GM12878 (cell line): ENCODE measurements at regions not wholly inside any gene's neighbourhood (a gene's known extent, or its start where the extent isn't known, plus 50 kb on each side); places are given as distances from the start of the nearest gene placed in this dataset.

Experiments used
- ATAC-seq: fragments of 200-7000 bp; cut with Tn5 transposase; 3 replicates; pipeline ENCODE4 v1.9.1; 2020; ENCODE audit warnings: mild to moderate bottlenecking, moderate library complexity
- BruUV-seq: library from RNA; stranded (reverse); fragments of 400-500 nt; replicated peaks from 2 replicates; lab custom pipeline; 2021; lab: Mats Ljungman, UMichigan
- CTCF ChIA-PET: fragments of 300-600 bp; sonication (Branson Sonifier 250); formaldehyde crosslinking; extraction: SDS; loops from one replicate; lab custom pipeline; 2021; ENCODE audit warnings: inconsistent platforms; lab: Yijun Ruan, JAX
- POLR2A ChIA-PET: fragments of 350-600 bp; formaldehyde crosslinking; extraction: SDS; loops from one replicate; lab custom pipeline; 2021; ENCODE audit warnings: inconsistent platforms; lab: Charles Lee
- RAD21 ChIA-PET: fragments of 300-600 bp; sonication (Branson Sonifier 250); formaldehyde crosslinking; loops from one replicate; lab custom pipeline; 2023; ENCODE audit warnings: antibody characterized with exemption; ENCODE audit not compliant: unreplicated experiment; lab: Charles Lee
- SMC1A ChIA-PET: fragments of 300-600 bp; sonication (Branson Sonifier 250); formaldehyde crosslinking; loops from one replicate; lab custom pipeline; 2023; ENCODE audit not compliant: unreplicated experiment, uncharacterized antibody; lab: Charles Lee
- DNase-seq: peaks from one replicate; pipeline ENCODE4 v3.0.0-alpha.2; 2011; ENCODE audit warnings: low read depth, low spot score
- FAIRE-seq: peaks from 3 replicates; lab custom pipeline; 2011; peaks lifted over from hg19 to GRCh38; lab: Jason Lieb, UNC
- H2AFZ ChIP-seq: 2 replicates; pipeline ENCODE4 v1.6.0; 2011; ENCODE audit warnings: low read depth, low read length, control low read depth; ENCODE audit not compliant: control insufficient read depth
- H3K27ac ChIP-seq: 2 replicates; pipeline ENCODE4 v1.5.1; 2011; ENCODE audit warnings: control low read depth; ENCODE audit not compliant: control insufficient read depth, insufficient read depth
- H3K27me3 ChIP-seq, 2 experiments: replicated peaks in 1 of 2; 2 replicates each; pipeline versions ENCODE4 v1.6.0 to v1.6.1; 2011; ENCODE audit warnings: low read length in 1 of 2; ENCODE audit not compliant: control insufficient read depth in 2 of 2, insufficient read depth in 2 of 2
- H3K36me3 ChIP-seq, 2 experiments: 2 replicates each; pipeline ENCODE4 v1.5.1; 2011; ENCODE audit warnings: low read length in 1 of 2; ENCODE audit not compliant: control insufficient read depth in 2 of 2, insufficient read depth in 2 of 2
- H3K4me1 ChIP-seq: 2 replicates; pipeline ENCODE4 v1.6.1; 2011; ENCODE audit warnings: mild to moderate bottlenecking, low read length, moderate library complexity, mixed read lengths; ENCODE audit not compliant: control insufficient read depth, insufficient read depth
- H3K4me2 ChIP-seq: 2 replicates; pipeline ENCODE4 v1.6.0; 2011; ENCODE audit warnings: control low read depth; ENCODE audit not compliant: control insufficient read depth, insufficient read depth
- H3K4me3 ChIP-seq: fragments of 200-600 bp; sonication (generic); 2 replicates; pipeline ENCODE4 v1.5.1; 2016
- H3K79me2 ChIP-seq: 2 replicates; pipeline ENCODE4 v1.6.0; 2011; ENCODE audit warnings: low read length; ENCODE audit not compliant: control insufficient read depth, insufficient read depth
- H3K9ac ChIP-seq: 2 replicates; pipeline ENCODE4 v1.8.0; 2011; ENCODE audit warnings: low read length, control low read depth, mixed read lengths; ENCODE audit not compliant: control insufficient read depth, insufficient read depth
- H3K9me3 ChIP-seq: replicated peaks from 3 replicates; pipeline ENCODE4 v1.5.1; 2011; ENCODE audit warnings: mild to moderate bottlenecking, low read length; ENCODE audit not compliant: control insufficient read depth, insufficient read depth
- H4K20me1 ChIP-seq: 2 replicates; pipeline ENCODE4 v1.6.0; 2011; ENCODE audit not compliant: control insufficient read depth, insufficient read depth
- BCL11A ChIP-seq: IDR thresholded peaks from 2 replicates; pipeline ENCODE4 v1.6.1; 2011; ENCODE audit warnings: low read depth, low read length
- NBN ChIP-seq: fragments of 450-650 bp; IDR thresholded peaks from 2 replicates; pipeline ENCODE4 v1.6.1; 2016
- WGBS: methylation state at CpG from one replicate; pipeline ENCODE4 v1.1.6; 2016; ENCODE audit warnings: low lambda C conversion rate; ENCODE audit not compliant: insufficient replicate concordance, insufficient coverage; ENCODE audit errors: missing lambda C conversion rate; 5-methylcytosine and 5-hydroxymethylcytosine counted together
- in situ Hi-C: fragments of 300-500 bp; cut with MboI; formaldehyde crosslinking; loops from 9 replicates; pipeline ENCODE4 v1.14.3; 2018; ENCODE audit warnings: mixed read lengths
- intact Hi-C: fragments of 100-400 bp; cut with micrococcal nuclease; formaldehyde crosslinking; loops from one replicate; pipeline ENCODE4 v1.14.2; 2022; ENCODE audit not compliant: unreplicated experiment
- TF ChIP-seq, protein P1 (sequence below): IDR thresholded peaks from 2 replicates; pipeline ENCODE4 v1.6.1; 2012; ENCODE audit warnings: improper control_type of control experiment, low read depth, low read length; ENCODE audit not compliant: insufficient replicate concordance
- TF ChIP-seq, protein P2 (sequence below): fragments of 450-650 bp; IDR thresholded peaks from 2 replicates; pipeline ENCODE4 v1.6.1; 2017; ENCODE audit warnings: low read depth, mild to moderate bottlenecking, moderate library complexity

DNA sequence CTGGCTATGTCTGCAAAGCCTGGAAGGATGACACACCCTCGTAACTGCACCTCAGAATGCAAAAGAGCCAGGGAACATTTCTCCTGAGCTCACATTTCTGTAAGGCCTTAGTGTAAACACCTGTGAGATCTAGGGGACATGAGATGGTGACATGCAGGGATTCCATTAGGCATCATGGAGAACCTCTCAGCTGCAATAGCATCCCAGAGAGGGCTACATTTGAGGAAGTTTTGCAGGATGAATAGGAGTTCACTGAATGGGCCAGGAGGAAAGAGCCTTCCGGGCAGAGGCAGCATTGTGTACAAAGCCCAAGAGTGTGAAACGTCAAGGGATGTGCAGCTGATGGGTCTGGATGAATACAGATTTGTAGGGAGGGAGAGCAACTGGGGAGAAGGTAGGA is 223.0 kb upstream of the RPL38 start:
- ChIA-PET CTCF (no interaction called here), SMC1A (no interaction called here), POLR2A (no interaction called here)
- FAIRE-seq, result no peak
- DNase-seq, result no peak
- ATAC-seq, result no peak
- Histone ChIP-seq H3K4me2 (no peak overlapping the region), H3K4me1 (peaks cover 18% of the 10 kb centered on the region), H3K9me3 (no peaks in the 10 kb centered on the region), H3K36me3 (no peaks in the 10 kb centered on the region), H2AFZ (no peak overlapping the region), H3K27ac (no peak overlapping the region), H3K9ac (no peak overlapping the region), H3K27me3 (peaks cover 2% of the 10 kb centered on the region in 2 experiments; a peak in 1 of 4 replicates), H3K4me3 (no peak overlapping the region), H4K20me1 (no peaks in the 10 kb centered on the region)
- 4% methylated on average over 3 of the region's 3 CpGs for WGBS
- no TSS peak for BruUV-seq
- intact Hi-C loops (no loop called here), in situ Hi-C loops (no loop called here)
- TF ChIP-seq, protein P1, sequence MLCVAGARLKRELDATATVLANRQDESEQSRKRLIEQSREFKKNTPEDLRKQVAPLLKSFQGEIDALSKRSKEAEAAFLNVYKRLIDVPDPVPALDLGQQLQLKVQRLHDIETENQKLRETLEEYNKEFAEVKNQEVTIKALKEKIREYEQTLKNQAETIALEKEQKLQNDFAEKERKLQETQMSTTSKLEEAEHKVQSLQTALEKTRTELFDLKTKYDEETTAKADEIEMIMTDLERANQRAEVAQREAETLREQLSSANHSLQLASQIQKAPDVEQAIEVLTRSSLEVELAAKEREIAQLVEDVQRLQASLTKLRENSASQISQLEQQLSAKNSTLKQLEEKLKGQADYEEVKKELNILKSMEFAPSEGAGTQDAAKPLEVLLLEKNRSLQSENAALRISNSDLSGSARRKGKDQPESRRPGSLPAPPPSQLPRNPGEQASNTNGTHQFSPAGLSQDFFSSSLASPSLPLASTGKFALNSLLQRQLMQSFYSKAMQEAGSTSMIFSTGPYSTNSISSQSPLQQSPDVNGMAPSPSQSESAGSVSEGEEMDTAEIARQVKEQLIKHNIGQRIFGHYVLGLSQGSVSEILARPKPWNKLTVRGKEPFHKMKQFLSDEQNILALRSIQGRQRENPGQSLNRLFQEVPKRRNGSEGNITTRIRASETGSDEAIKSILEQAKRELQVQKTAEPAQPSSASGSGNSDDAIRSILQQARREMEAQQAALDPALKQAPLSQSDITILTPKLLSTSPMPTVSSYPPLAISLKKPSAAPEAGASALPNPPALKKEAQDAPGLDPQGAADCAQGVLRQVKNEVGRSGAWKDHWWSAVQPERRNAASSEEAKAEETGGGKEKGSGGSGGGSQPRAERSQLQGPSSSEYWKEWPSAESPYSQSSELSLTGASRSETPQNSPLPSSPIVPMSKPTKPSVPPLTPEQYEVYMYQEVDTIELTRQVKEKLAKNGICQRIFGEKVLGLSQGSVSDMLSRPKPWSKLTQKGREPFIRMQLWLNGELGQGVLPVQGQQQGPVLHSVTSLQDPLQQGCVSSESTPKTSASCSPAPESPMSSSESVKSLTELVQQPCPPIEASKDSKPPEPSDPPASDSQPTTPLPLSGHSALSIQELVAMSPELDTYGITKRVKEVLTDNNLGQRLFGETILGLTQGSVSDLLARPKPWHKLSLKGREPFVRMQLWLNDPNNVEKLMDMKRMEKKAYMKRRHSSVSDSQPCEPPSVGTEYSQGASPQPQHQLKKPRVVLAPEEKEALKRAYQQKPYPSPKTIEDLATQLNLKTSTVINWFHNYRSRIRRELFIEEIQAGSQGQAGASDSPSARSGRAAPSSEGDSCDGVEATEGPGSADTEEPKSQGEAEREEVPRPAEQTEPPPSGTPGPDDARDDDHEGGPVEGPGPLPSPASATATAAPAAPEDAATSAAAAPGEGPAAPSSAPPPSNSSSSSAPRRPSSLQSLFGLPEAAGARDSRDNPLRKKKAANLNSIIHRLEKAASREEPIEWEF, result no peak
- TF ChIP-seq BCL11A (no peak), NBN (no peak)
- TF ChIP-seq, protein P2, sequence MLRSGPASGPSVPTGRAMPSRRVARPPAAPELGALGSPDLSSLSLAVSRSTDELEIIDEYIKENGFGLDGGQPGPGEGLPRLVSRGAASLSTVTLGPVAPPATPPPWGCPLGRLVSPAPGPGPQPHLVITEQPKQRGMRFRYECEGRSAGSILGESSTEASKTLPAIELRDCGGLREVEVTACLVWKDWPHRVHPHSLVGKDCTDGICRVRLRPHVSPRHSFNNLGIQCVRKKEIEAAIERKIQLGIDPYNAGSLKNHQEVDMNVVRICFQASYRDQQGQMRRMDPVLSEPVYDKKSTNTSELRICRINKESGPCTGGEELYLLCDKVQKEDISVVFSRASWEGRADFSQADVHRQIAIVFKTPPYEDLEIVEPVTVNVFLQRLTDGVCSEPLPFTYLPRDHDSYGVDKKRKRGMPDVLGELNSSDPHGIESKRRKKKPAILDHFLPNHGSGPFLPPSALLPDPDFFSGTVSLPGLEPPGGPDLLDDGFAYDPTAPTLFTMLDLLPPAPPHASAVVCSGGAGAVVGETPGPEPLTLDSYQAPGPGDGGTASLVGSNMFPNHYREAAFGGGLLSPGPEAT, result no peak
- TF ChIP-seq, all 136 proteins: peak for 0
- no peaks in the 10 kb centered on the region for H3K79me2 ChIP-seq
- RAD21 ChIA-PET, result no interaction called here
